A549 (cell line): ENCODE measurements at regions not wholly inside any gene's neighbourhood (a gene's known extent, or its start where the extent isn't known, plus 50 kb on each side); places are given as distances from the start of the nearest gene placed in this dataset.

Source experiments
- BHLHE40 ChIP-seq: IDR thresholded peaks from 2 replicates; pipeline ENCODE4 v1.6.1; 2012; ENCODE audit warnings: low read depth, low read length, inconsistent platforms
- CBX2 ChIP-seq: fragments of 200-600 bp; sonication (generic); IDR thresholded peaks from 2 replicates; pipeline ENCODE4 v1.6.1; 2016; ENCODE audit warnings: low read depth, mild to moderate bottlenecking, borderline replicate concordance
- CBX8 ChIP-seq: fragments of 200-600 bp; sonication (generic); IDR thresholded peaks from 2 replicates; pipeline ENCODE4 v1.6.1; 2016
- CHD2 ChIP-seq: fragments of 150-350 bp; IDR thresholded peaks from 2 replicates; pipeline ENCODE4 v1.6.1; 2014; ENCODE audit warnings: low read length; ENCODE audit not compliant: partially characterized antibody
- EHMT2 ChIP-seq: fragments of 200-600 bp; sonication (generic); IDR thresholded peaks from 2 replicates; pipeline ENCODE4 v1.6.1; 2016; ENCODE audit warnings: antibody characterized with exemption, low read depth, mild to moderate bottlenecking, moderate library complexity
- FOSB ChIP-seq: fragments of 250-450 bp; sonication (Bioruptor Pico); IDR thresholded peaks from 2 replicates; pipeline ENCODE4 v1.5.0; 2020; ENCODE audit warnings: mild to moderate bottlenecking, moderate library complexity
- MAZ ChIP-seq: fragments of 150-350 bp; IDR thresholded peaks from 2 replicates; pipeline ENCODE4 v1.6.1; 2014; ENCODE audit warnings: antibody characterized with exemption, low read depth, low read length, borderline replicate concordance
- POLR2A ChIP-seq: IDR thresholded peaks from 2 replicates; pipeline ENCODE4 v1.6.1; 2012; ENCODE audit warnings: mild to moderate bottlenecking, low read length
- RAD21 ChIP-seq, 2 experiments: fragments of >200 bp in 1 of 2; sonication (Bioruptor Twin) in 1 of 2; formaldehyde crosslinking in 1 of 2; IDR thresholded peaks in 1 of 2; conservative IDR thresholded peaks in 1 of 2; 2 replicates in 1 of 2; 3 replicates in 1 of 2; pipeline ENCODE4 v1.6.1; 2012 to 2018; ENCODE audit warnings: inconsistent platforms in 1 of 2
- RFX5 ChIP-seq: fragments of 450-650 bp; IDR thresholded peaks from 2 replicates; pipeline ENCODE4 v1.7.1; 2014; ENCODE audit warnings: antibody characterized with exemption, mild to moderate bottlenecking, moderate library complexity
- TF ChIP-seq, protein P1 (sequence below): IDR thresholded peaks from 2 replicates; pipeline ENCODE4 v1.6.1; 2012
- TF ChIP-seq, protein P2 (sequence below): fragments of >200 bp; sonication (Bioruptor Twin); formaldehyde crosslinking; IDR thresholded peaks from 3 replicates; pipeline ENCODE4 v1.6.1; 2016
- TF ChIP-seq, protein P3 (sequence below): fragments of >200 bp; sonication (Bioruptor Twin); formaldehyde crosslinking; IDR thresholded peaks from 3 replicates; pipeline ENCODE4 v1.5.1; 2016

DNA sequence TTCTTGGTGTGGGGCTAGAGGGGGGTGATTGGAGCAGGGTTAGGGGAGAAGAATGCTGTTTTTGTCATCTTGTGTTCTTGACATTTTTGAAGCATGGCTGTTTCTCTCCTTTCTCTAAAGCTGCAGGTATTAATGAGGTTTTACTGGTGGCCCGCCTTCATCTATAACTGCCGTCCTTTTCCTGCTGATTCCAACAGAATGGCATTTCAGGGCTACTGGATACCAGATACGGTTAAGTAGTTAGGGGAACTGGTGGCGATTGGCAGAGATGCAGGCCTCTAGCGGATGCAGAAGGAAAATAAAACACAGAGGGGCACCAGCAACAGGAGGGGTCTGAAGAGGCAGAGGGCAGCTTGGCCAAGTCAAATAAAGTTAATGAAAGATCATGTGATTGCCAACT lies 89.7 kb upstream of the EEF1E1 start:
- TF ChIP-seq CBX2 (no peak), MAZ (no peak), CBX8 (no peak), RFX5 (no peak), FOSB (CRISPR knock-in tag) (no peak), POLR2A (no peak), EHMT2 (no peak), BHLHE40 (no peak), RAD21 (conservative IDR thresholded peaks at IDR 0.05 in 1 of 2, IDR thresholded peaks at IDR 0.05 in 1 of 2) (no peak), CHD2 (no peak)
- TF ChIP-seq, protein P1, sequence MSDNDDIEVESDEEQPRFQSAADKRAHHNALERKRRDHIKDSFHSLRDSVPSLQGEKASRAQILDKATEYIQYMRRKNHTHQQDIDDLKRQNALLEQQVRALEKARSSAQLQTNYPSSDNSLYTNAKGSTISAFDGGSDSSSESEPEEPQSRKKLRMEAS: no peak
- TF ChIP-seq, protein P2, sequence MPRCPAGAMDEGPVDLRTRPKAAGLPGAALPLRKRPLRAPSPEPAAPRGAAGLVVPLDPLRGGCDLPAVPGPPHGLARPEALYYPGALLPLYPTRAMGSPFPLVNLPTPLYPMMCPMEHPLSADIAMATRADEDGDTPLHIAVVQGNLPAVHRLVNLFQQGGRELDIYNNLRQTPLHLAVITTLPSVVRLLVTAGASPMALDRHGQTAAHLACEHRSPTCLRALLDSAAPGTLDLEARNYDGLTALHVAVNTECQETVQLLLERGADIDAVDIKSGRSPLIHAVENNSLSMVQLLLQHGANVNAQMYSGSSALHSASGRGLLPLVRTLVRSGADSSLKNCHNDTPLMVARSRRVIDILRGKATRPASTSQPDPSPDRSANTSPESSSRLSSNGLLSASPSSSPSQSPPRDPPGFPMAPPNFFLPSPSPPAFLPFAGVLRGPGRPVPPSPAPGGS: no peak
- TF ChIP-seq, protein P3, sequence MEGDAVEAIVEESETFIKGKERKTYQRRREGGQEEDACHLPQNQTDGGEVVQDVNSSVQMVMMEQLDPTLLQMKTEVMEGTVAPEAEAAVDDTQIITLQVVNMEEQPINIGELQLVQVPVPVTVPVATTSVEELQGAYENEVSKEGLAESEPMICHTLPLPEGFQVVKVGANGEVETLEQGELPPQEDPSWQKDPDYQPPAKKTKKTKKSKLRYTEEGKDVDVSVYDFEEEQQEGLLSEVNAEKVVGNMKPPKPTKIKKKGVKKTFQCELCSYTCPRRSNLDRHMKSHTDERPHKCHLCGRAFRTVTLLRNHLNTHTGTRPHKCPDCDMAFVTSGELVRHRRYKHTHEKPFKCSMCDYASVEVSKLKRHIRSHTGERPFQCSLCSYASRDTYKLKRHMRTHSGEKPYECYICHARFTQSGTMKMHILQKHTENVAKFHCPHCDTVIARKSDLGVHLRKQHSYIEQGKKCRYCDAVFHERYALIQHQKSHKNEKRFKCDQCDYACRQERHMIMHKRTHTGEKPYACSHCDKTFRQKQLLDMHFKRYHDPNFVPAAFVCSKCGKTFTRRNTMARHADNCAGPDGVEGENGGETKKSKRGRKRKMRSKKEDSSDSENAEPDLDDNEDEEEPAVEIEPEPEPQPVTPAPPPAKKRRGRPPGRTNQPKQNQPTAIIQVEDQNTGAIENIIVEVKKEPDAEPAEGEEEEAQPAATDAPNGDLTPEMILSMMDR: no peak
